PC-9 (cell line): ENCODE measurements at regions not wholly inside any gene's neighbourhood (a gene's known extent, or its start where the extent isn't known, plus 50 kb on each side); places are given as distances from the start of the nearest gene placed in this dataset.

Source experiments
- EZH2 ChIP-seq: fragments of 200-600 bp; sonication (generic); IDR thresholded peaks from 2 replicates; pipeline ENCODE4 v1.8.0; 2017; ENCODE audit warnings: antibody characterized with exemption, low read depth
- TF ChIP-seq, protein P1 (sequence below): fragments of 200-600 bp; sonication (generic); conservative IDR thresholded peaks from 2 replicates; pipeline ENCODE4 v1.6.1; 2017; ENCODE audit warnings: mixed run types, antibody characterized with exemption, mild to moderate bottlenecking, moderate library complexity

DNA sequence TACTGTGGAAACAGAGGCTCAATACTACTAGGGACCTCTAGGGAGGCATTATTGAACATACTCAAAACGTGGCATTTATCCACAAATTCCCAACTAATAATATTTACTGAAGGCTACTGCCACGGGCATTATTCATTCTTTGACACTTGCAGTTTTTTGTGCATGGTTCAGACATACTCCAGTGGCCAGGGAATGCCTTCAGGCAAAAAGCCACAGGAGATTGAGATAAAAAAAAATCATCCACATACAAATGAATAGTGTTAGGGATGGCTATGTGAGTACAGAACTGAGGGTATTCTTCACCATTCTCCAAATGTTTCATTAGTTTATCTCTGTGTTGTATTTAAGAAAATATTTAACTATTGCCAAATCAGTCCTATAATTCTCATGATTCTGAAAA, 974.9 kb upstream of the PIK3C3 start:
- TF ChIP-seq, protein P1, sequence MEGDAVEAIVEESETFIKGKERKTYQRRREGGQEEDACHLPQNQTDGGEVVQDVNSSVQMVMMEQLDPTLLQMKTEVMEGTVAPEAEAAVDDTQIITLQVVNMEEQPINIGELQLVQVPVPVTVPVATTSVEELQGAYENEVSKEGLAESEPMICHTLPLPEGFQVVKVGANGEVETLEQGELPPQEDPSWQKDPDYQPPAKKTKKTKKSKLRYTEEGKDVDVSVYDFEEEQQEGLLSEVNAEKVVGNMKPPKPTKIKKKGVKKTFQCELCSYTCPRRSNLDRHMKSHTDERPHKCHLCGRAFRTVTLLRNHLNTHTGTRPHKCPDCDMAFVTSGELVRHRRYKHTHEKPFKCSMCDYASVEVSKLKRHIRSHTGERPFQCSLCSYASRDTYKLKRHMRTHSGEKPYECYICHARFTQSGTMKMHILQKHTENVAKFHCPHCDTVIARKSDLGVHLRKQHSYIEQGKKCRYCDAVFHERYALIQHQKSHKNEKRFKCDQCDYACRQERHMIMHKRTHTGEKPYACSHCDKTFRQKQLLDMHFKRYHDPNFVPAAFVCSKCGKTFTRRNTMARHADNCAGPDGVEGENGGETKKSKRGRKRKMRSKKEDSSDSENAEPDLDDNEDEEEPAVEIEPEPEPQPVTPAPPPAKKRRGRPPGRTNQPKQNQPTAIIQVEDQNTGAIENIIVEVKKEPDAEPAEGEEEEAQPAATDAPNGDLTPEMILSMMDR = no peak
- TF ChIP-seq EZH2 = no peak
